Endothelial cell (in vitro differentiated cells): ENCODE measurements at regions not wholly inside any gene's neighbourhood (a gene's known extent, or its start where the extent isn't known, plus 50 kb on each side); places are given as distances from the start of the nearest gene placed in this dataset.

ENCODE experiments used
- DNase-seq: peaks from one replicate; pipeline ENCODE4 v3.0.0; 2021; ENCODE audit warnings: low spot score
- H3K27ac Mint-ChIP-seq: one replicate; pipeline ENCODE4 v1.8.0; 2021; ENCODE audit warnings: mixed read lengths, inconsistent platforms; ENCODE audit not compliant: unreplicated experiment
- H3K27me3 Mint-ChIP-seq: one replicate; pipeline ENCODE4 v1.8.0; 2021; ENCODE audit warnings: mild to moderate bottlenecking, moderate library complexity, mixed read lengths, inconsistent platforms; ENCODE audit not compliant: unreplicated experiment
- H3K36me3 Mint-ChIP-seq: one replicate; pipeline ENCODE4 v1.8.0; 2021; ENCODE audit warnings: mild to moderate bottlenecking, low read depth, mixed read lengths, inconsistent platforms; ENCODE audit not compliant: unreplicated experiment
- H3K4me1 Mint-ChIP-seq: one replicate; pipeline ENCODE4 v1.8.0; 2021; ENCODE audit warnings: mild to moderate bottlenecking, mixed read lengths, inconsistent platforms; ENCODE audit not compliant: unreplicated experiment
- H3K4me3 Mint-ChIP-seq: one replicate; pipeline ENCODE4 v1.8.0; 2021; ENCODE audit warnings: mild to moderate bottlenecking, mixed read lengths, inconsistent platforms; ENCODE audit not compliant: unreplicated experiment
- H3K9me3 Mint-ChIP-seq: one replicate; pipeline ENCODE4 v1.8.0; 2021; ENCODE audit warnings: mixed read lengths, inconsistent platforms; ENCODE audit not compliant: unreplicated experiment
- TF ChIP-seq, protein P1 (sequence below): fragments of 200-600 bp; sonication (generic); IDR thresholded peaks from one replicate; pipeline ENCODE4 v1.5.0; 2021; ENCODE audit warnings: antibody characterized with exemption; ENCODE audit not compliant: unreplicated experiment

DNA sequence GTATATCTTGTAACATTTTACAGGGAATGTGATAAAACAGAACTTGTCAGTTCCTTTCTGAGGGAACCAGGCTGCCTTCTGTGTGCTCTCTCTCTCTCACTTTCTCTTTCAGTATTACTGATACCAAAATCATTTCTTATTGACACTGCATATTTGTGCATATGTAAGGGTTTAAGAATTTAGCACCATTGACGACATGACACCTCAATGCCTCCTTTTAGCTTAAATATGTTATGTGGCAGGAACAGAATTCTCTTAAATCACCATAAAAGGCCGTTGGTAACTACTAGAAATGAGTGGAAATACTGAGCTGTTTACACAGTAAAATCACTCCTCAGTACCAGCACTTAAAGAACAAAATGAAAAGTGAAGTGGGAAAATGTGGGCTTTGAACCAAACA is 457.7 kb upstream of the SYT1 start:
- H3K27me3 Mint-ChIP-seq, result no peaks in the 10 kb centered on the region
- H3K4me3 Mint-ChIP-seq, result no peak overlapping the region
- H3K27ac Mint-ChIP-seq, result no peak overlapping the region
- no peaks in the 10 kb centered on the region for H3K4me1 Mint-ChIP-seq
- TF ChIP-seq, protein P1, sequence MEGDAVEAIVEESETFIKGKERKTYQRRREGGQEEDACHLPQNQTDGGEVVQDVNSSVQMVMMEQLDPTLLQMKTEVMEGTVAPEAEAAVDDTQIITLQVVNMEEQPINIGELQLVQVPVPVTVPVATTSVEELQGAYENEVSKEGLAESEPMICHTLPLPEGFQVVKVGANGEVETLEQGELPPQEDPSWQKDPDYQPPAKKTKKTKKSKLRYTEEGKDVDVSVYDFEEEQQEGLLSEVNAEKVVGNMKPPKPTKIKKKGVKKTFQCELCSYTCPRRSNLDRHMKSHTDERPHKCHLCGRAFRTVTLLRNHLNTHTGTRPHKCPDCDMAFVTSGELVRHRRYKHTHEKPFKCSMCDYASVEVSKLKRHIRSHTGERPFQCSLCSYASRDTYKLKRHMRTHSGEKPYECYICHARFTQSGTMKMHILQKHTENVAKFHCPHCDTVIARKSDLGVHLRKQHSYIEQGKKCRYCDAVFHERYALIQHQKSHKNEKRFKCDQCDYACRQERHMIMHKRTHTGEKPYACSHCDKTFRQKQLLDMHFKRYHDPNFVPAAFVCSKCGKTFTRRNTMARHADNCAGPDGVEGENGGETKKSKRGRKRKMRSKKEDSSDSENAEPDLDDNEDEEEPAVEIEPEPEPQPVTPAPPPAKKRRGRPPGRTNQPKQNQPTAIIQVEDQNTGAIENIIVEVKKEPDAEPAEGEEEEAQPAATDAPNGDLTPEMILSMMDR, result no peak
- no peak for DNase-seq
- H3K36me3 Mint-ChIP-seq, result no peaks in the 10 kb centered on the region
- H3K9me3 Mint-ChIP-seq, result no peaks in the 10 kb centered on the region

DNA sequence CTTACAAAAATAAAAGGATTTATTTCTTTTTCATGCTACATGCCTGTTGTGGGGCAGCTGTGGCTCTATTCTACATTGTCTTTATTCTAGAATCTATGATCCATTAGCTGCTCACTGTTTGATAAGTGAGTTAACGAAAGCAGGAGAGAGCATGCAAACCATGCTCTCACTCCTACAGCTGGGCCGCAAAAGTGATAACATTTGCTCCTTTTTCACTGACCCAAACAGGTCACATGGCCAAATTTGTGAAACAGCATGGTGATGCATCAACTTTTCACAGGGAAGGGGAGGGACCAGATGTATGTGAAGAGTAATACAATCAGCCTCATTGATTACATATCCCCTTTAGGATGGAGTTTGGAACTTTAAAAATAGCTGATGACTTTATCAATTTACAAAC is 456.9 kb upstream of the SYT1 start:
- H3K4me1 Mint-ChIP-seq, result no peaks in the 10 kb centered on the region
- DNase-seq, result no peak
- no peaks in the 10 kb centered on the region for H3K9me3 Mint-ChIP-seq
- H3K4me3 Mint-ChIP-seq, result no peak overlapping the region
- no peak overlapping the region for H3K27ac Mint-ChIP-seq
- H3K27me3 Mint-ChIP-seq, result no peaks in the 10 kb centered on the region
- TF ChIP-seq, protein P1, result no peak
- no peaks in the 10 kb centered on the region for H3K36me3 Mint-ChIP-seq

DNA sequence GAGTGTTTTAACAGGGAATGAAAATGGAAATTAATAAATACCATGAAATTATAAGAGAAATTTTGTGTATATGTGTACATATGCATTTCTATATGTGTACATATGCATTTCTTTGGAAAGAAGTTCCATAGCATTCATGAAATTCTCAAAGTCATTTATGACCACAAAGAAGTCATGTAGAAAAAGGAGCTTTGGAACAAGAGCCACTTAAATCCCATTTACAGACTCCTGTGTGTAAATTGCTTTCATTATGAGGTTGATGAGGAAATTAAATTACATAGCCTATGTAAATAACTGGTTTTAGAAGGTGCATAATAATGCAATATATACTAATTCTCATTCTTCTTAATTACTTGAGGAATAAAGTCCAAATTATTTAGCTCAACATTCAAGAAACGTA is 450.5 kb upstream of the SYT1 start:
- TF ChIP-seq, protein P1, result no peak
- Mint-ChIP-seq H3K36me3 (no peaks in the 10 kb centered on the region), H3K9me3 (no peaks in the 10 kb centered on the region), H3K27me3 (no peaks in the 10 kb centered on the region), H3K4me3 (no peak overlapping the region), H3K27ac (no peak overlapping the region), H3K4me1 (no peaks in the 10 kb centered on the region)
- no peak for DNase-seq

DNA sequence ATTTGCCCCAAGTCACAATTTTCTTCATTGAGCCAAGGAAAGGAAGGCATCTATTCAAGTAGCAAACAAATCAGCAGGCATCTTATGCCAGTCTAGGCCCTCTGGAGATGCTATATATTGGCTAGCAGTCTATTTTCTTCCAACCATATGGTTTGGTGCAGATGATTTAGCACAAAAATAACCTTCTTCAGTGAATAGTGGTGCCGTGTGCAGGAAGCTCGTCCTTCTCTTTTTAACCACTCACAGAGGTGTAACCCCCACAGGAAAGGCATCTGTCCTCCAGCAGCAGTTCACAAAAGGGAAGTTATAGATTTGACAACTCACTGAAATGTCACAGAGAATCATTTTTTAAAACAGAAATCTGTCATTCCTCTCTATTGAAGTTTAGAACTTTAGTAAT is 445.7 kb upstream of the SYT1 start:
- TF ChIP-seq, protein P1, result no peak
- DNase-seq, result no peak
- Mint-ChIP-seq H3K27ac (no peak overlapping the region), H3K9me3 (no peaks in the 10 kb centered on the region), H3K4me1 (no peaks in the 10 kb centered on the region), H3K27me3 (no peaks in the 10 kb centered on the region), H3K36me3 (no peaks in the 10 kb centered on the region), H3K4me3 (no peak overlapping the region)

DNA sequence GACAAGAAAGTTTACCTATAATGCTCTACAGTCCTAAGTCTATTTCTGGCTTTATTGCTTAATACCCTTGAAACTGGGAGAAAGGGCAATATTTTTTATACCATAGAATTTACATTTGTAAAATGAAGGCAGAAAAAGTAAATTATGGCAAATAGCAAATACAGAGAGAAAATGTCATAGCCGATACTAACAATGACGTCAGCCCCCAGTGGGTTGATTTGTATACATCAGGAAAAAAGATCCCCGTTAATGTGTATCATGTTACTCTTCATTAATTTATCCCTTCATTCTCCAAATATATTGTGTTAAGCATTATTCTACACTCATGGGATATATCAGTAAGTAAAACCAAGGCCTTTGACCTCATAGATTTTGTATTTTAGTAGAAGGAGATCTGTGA is 445.1 kb upstream of the SYT1 start:
- H3K9me3 Mint-ChIP-seq, result no peaks in the 10 kb centered on the region
- TF ChIP-seq, protein P1, result no peak
- no peak overlapping the region for H3K27ac Mint-ChIP-seq
- H3K4me1 Mint-ChIP-seq, result no peaks in the 10 kb centered on the region
- H3K36me3 Mint-ChIP-seq, result no peaks in the 10 kb centered on the region
- H3K4me3 Mint-ChIP-seq, result no peak overlapping the region
- DNase-seq, result no peak
- H3K27me3 Mint-ChIP-seq, result no peaks in the 10 kb centered on the region
